ENCODE measurements at regions not wholly inside any gene's neighbourhood (a gene's known extent, or its start where the extent isn't known, plus 50 kb on each side); places are given as distances from the start of the nearest gene placed in this dataset.
"Not testable (repeated sequence)": the region's sequence is repeated elsewhere in the genome, so short reads cannot be mapped to it uniquely, and the experiment has no call there.

- whole genome bisulfite sequencing, 2 donors (ENCODE audit: low coverage in 1 of 2) = 85 to 92% methylated on average over 3 to 4 of the region's 4 CpGs
- ATAC-seq = no peak
- Histone ChIP-seq H3K9me3 (no peaks in the 10 kb centered on the region), H3K4me3 (no peak overlapping the region), H3K36me3 (no peaks in the 10 kb centered on the region), H3K27me3 (no peaks in the 10 kb centered on the region), H3K4me1 (no peaks in the 10 kb centered on the region), H3K27ac (no peak overlapping the region)
- TF ChIP-seq EP300 (IDR thresholded peaks at IDR 0.05) (no peak), POLR2AphosphoS5 (IDR thresholded peaks at IDR 0.05) (no peak), CTCF (IDR thresholded peaks at IDR 0.05) (no peak), POLR2A (IDR thresholded peaks at IDR 0.05) (no peak)
Measured at GRCh38 chr13:64688893-64689677, 2541.1 kb downstream of the PCDH9 start.

- not testable (repeated sequence) for ATAC-seq, H3K36me3 ChIP-seq, H3K27me3 ChIP-seq, H3K27ac ChIP-seq, H3K4me3 ChIP-seq, H3K4me1 ChIP-seq, H3K9me3 ChIP-seq
- WGBS, 2 donors (ENCODE audit: low coverage in 1 of 2) = 86 to 89% methylated on average over 4 of the region's 4 CpGs
Measured at GRCh38 chr13:64686536-64686935, 2543.6 kb downstream of the PCDH9 start.

- H3K27ac ChIP-seq = no peak overlapping the region
- WGBS, 2 donors (ENCODE audit: low coverage in 1 of 2) = 59 to 61% methylated on average over 7 of the region's 7 CpGs
- H3K9me3 ChIP-seq = no peaks in the 10 kb centered on the region
- no peak for ATAC-seq
- H3K36me3 ChIP-seq = no peaks in the 10 kb centered on the region
- no peak overlapping the region for H3K4me3 ChIP-seq
- no peaks in the 10 kb centered on the region for H3K4me1 ChIP-seq
- TF ChIP-seq EP300 (IDR thresholded peaks at IDR 0.05) (no peak), POLR2A (IDR thresholded peaks at IDR 0.05) (no peak), POLR2AphosphoS5 (IDR thresholded peaks at IDR 0.05) (no peak), CTCF (IDR thresholded peaks at IDR 0.05) (no peak)
- no peaks in the 10 kb centered on the region for H3K27me3 ChIP-seq
Measured at GRCh38 chr13:64684685-64685431, 2545.3 kb downstream of the PCDH9 start.

GRCh38 chr13:64684108-64684507, 2546.0 kb downstream of the PCDH9 start:
- Histone ChIP-seq H3K4me1 (no peaks in the 10 kb centered on the region), H3K36me3 (no peaks in the 10 kb centered on the region), H3K27ac (no peak overlapping the region), H3K9me3 (no peaks in the 10 kb centered on the region), H3K27me3 (no peaks in the 10 kb centered on the region), H3K4me3 (no peak overlapping the region)
- whole genome bisulfite sequencing, 2 donors (ENCODE audit: low coverage in 1 of 2) = 70 to 100% methylated on average over 3 of the region's 3 CpGs
- no peak for ATAC-seq
- TF ChIP-seq POLR2AphosphoS5 (IDR thresholded peaks at IDR 0.05) (no peak), EP300 (IDR thresholded peaks at IDR 0.05) (no peak), CTCF (IDR thresholded peaks at IDR 0.05) (no peak), POLR2A (IDR thresholded peaks at IDR 0.05) (no peak)

- Histone ChIP-seq H3K27ac (no peak overlapping the region), H3K27me3 (no peaks in the 10 kb centered on the region), H3K9me3 (no peaks in the 10 kb centered on the region), H3K4me1 (no peaks in the 10 kb centered on the region), H3K36me3 (no peaks in the 10 kb centered on the region), H3K4me3 (no peak overlapping the region)
- no peak for ATAC-seq
- WGBS, 2 donors (ENCODE audit: low coverage in 1 of 2) = 82 to 100% methylated on average over 1 of the region's 1 CpG
- no peak for TF ChIP-seq POLR2AphosphoS5 (IDR thresholded peaks at IDR 0.05)
- TF ChIP-seq POLR2A (IDR thresholded peaks at IDR 0.05) = no peak
- no peak for TF ChIP-seq CTCF (IDR thresholded peaks at IDR 0.05)
- TF ChIP-seq EP300 (IDR thresholded peaks at IDR 0.05) = no peak
Measured at GRCh38 chr13:64680739-64681138, 2549.4 kb downstream of the PCDH9 start.

Data from gastroesophageal sphincter (tissue), 4 donors.